GM20000 (cell line): ENCODE measurements at regions not wholly inside any gene's neighbourhood (a gene's known extent, or its start where the extent isn't known, plus 50 kb on each side); places are given as distances from the start of the nearest gene placed in this dataset.

Experiments
- DNase-seq: peaks from one replicate; pipeline ENCODE4 v3.0.0; 2012; ENCODE audit warnings: low spot score
- TF ChIP-seq, protein P1 (sequence below): IDR thresholded peaks from 2 replicates; pipeline ENCODE4 v1.5.1; 2012; ENCODE audit warnings: mild to moderate bottlenecking, control low read depth; ENCODE audit errors: extremely low read depth, missing control alignments

- TF ChIP-seq, protein P1, sequence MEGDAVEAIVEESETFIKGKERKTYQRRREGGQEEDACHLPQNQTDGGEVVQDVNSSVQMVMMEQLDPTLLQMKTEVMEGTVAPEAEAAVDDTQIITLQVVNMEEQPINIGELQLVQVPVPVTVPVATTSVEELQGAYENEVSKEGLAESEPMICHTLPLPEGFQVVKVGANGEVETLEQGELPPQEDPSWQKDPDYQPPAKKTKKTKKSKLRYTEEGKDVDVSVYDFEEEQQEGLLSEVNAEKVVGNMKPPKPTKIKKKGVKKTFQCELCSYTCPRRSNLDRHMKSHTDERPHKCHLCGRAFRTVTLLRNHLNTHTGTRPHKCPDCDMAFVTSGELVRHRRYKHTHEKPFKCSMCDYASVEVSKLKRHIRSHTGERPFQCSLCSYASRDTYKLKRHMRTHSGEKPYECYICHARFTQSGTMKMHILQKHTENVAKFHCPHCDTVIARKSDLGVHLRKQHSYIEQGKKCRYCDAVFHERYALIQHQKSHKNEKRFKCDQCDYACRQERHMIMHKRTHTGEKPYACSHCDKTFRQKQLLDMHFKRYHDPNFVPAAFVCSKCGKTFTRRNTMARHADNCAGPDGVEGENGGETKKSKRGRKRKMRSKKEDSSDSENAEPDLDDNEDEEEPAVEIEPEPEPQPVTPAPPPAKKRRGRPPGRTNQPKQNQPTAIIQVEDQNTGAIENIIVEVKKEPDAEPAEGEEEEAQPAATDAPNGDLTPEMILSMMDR: no peak
- DNase-seq: no peak
Measured at GRCh38 chr12:124517260-124518050, 50.0 kb downstream of the NCOR2 start.

DNA sequence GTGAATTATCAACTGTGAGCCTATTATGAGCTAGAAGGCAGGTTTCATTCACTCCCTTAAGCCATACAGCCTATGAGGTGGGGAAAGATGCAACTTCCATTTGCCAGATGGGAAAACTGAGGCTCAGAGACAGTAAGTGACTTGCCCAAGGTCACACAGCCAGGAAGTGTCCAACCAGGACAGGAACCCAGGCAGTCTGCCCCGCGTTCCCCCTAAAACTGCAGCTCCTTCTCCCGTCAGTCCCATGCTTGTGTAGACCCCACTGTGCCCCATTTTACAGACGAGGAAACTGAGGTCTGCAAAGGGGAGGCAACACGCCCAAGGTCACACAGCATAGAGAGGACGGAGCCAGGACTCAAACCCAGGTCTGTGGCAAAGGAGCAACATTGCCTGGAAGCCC is 50.6 kb downstream of the NCOR2 start:
- no peak for DNase-seq
- TF ChIP-seq, protein P1: no peak

DNA sequence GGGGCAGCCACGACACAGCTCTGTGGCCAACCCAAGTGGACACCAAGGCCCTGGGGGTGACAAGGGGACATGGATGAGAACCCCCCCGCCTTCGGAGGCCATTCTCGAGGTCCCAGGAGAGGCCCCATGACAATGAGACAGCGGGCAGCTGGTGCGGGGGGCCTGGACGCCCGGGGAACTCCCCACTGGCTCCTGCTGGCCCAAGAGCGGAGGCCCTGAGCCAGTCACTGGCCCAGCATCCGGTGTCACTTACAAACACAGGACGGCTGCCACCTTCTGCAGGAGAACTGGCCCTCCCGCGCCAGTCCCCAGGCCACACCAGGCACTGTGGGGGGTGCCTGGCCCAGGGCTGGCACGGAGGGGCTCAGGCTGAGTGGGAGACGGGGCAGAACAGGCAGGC is 51.4 kb downstream of the NCOR2 start:
- TF ChIP-seq, protein P1: no peak
- no peak for DNase-seq

GRCh38 chr12:124514996-124515932 is 52.1 kb downstream of the NCOR2 start:
- no peak for DNase-seq
- TF ChIP-seq, protein P1: no peak

GRCh38 chr12:124514145-124514995 is 53.0 kb downstream of the NCOR2 start:
- TF ChIP-seq, protein P1: no peak
- no peak for DNase-seq

GRCh38 chr12:124513297-124513867 is 54.0 kb downstream of the NCOR2 start:
- DNase-seq: no peak
- TF ChIP-seq, protein P1: no peak
